ENCODE measurements at regions not wholly inside any gene's neighbourhood (a gene's known extent, or its start where the extent isn't known, plus 50 kb on each side); places are given as distances from the start of the nearest gene placed in this dataset.

- 82 to 83% methylated on average over 2 of the region's 2 CpGs for WGBS, 2 donors
- no peak for DNase-seq (ENCODE audit: low spot score in 2 of 2)
- intact Hi-C loops (cut with DNase I; ENCODE audit: low total_unique reads), result no loop called here
- TF ChIP-seq CTCF (IDR thresholded peaks at IDR 0.05) (no peak), POLR2A (IDR thresholded peaks at IDR 0.05) (no peak)
- H3K4me3 ChIP-seq (ENCODE audit: low read depth, poor library complexity, severe bottlenecking), result no peak overlapping the region
These were observed 380.9 kb upstream of the GRM3 start for GRCh38 chr7:86262781-86263180.

GRCh38 chr7:86257894-86258293 is 385.8 kb upstream of the GRM3 start:
- 90 to 93% methylated on average over 4 of the region's 4 CpGs for WGBS, 2 donors
- no peak for DNase-seq (ENCODE audit: low spot score in 2 of 2)
- no peak overlapping the region for H3K4me3 ChIP-seq (ENCODE audit: low read depth, poor library complexity, severe bottlenecking)
- TF ChIP-seq CTCF (IDR thresholded peaks at IDR 0.05), result no peak
- TF ChIP-seq POLR2A (IDR thresholded peaks at IDR 0.05), result no peak
- intact Hi-C loops (cut with DNase I; ENCODE audit: low total_unique reads), result no loop called here

- H3K4me3 ChIP-seq (ENCODE audit: low read depth, poor library complexity, severe bottlenecking), result no peak overlapping the region
- no peak for TF ChIP-seq CTCF (IDR thresholded peaks at IDR 0.05)
- no peak for TF ChIP-seq POLR2A (IDR thresholded peaks at IDR 0.05)
- DNase-seq (ENCODE audit: low spot score in 2 of 2), result no peak
- WGBS, 2 donors, result 94 to 100% methylated on average over 2 of the region's 2 CpGs
- intact Hi-C loops (cut with DNase I; ENCODE audit: low total_unique reads), result no loop called here
These were observed 391.3 kb upstream of the GRM3 start for GRCh38 chr7:86252406-86252805.

GRCh38 chr7:86248977-86249376 is 394.7 kb upstream of the GRM3 start:
- H3K4me3 ChIP-seq (ENCODE audit: low read depth, poor library complexity, severe bottlenecking), result no peak overlapping the region
- 60 to 79% methylated on average over 1 of the region's 1 CpG for WGBS, 2 donors
- DNase-seq (ENCODE audit: low spot score in 2 of 2), result no peak
- no peak for TF ChIP-seq POLR2A (IDR thresholded peaks at IDR 0.05)
- TF ChIP-seq CTCF (IDR thresholded peaks at IDR 0.05), result no peak
- intact Hi-C loops (cut with DNase I; ENCODE audit: low total_unique reads), result no loop called here

- H3K4me3 ChIP-seq (ENCODE audit: low read depth, poor library complexity, severe bottlenecking), result no peak overlapping the region
These were observed 400.5 kb upstream of the GRM3 start for GRCh38 chr7:86243171-86243570.

More at GRCh38 chr7:86243171-86243570, 400.5 kb upstream of the GRM3 start:
- intact Hi-C loops (cut with DNase I; ENCODE audit: low total_unique reads), result loop anchor here (5.0 kb wide), 1 partner anchor 1851 kb away; no protein-coding TSS in a partner anchor
- WGBS, 2 donors, result 43 to 48% methylated on average over 1 of the region's 1 CpG
- TF ChIP-seq POLR2A (IDR thresholded peaks at IDR 0.05), result no peak
- no peak for TF ChIP-seq CTCF (IDR thresholded peaks at IDR 0.05)
- no peak for DNase-seq (ENCODE audit: low spot score in 2 of 2)

Data from lower leg skin (tissue), 4 donors.